HG03378 (cell line): ENCODE measurements at regions not wholly inside any gene's neighbourhood (a gene's known extent, or its start where the extent isn't known, plus 50 kb on each side); places are given as distances from the start of the nearest gene placed in this dataset.

Source experiments
- ATAC-seq: cut with Tn5 transposase; IDR thresholded peaks from one replicate; pipeline ENCODE4 v1.9.1; 2021; ENCODE audit warnings: mild to moderate bottlenecking, moderate library complexity; ENCODE audit not compliant: unreplicated experiment

GRCh38 chr9:29701971-29702370 lies 2128.7 kb upstream of the C9orf72 start:
- ATAC-seq, result no peak

GRCh38 chr9:29714860-29715259 lies 2141.6 kb upstream of the C9orf72 start:
- ATAC-seq, result no peak

GRCh38 chr9:29717631-29718030 lies 2144.3 kb upstream of the C9orf72 start:
- ATAC-seq, result no peak

- no peak for ATAC-seq
Observed at GRCh38 chr9:29730163-29730562, 2156.9 kb upstream of the C9orf72 start.

GRCh38 chr9:29740518-29740917 lies 2167.2 kb upstream of the C9orf72 start:
- ATAC-seq, result no peak

GRCh38 chr9:29741169-29741568 lies 2167.9 kb upstream of the C9orf72 start:
- ATAC-seq, result no peak

- no peak for ATAC-seq
Observed at GRCh38 chr9:29750062-29750461, 2176.8 kb upstream of the C9orf72 start.

- no peak for ATAC-seq
Observed at GRCh38 chr9:29751226-29751625, 2177.9 kb upstream of the C9orf72 start.

GRCh38 chr9:29753638-29754037 lies 2180.4 kb upstream of the C9orf72 start:
- no peak for ATAC-seq

GRCh38 chr9:29769019-29769418 lies 2195.7 kb upstream of the C9orf72 start:
- ATAC-seq, result no peak

GRCh38 chr9:29773676-29774075 lies 2200.4 kb upstream of the C9orf72 start:
- ATAC-seq, result no peak

- no peak for ATAC-seq
Observed at GRCh38 chr9:29775491-29775890, 2202.2 kb upstream of the C9orf72 start.

GRCh38 chr9:29778281-29778849 lies 2205.1 kb upstream of the C9orf72 start:
- ATAC-seq, result no peak

- no peak for ATAC-seq
Observed at GRCh38 chr9:29793970-29794369, 2220.7 kb upstream of the C9orf72 start.

GRCh38 chr9:29796291-29796952 lies 2223.1 kb upstream of the C9orf72 start:
- ATAC-seq, result peak; percentile 84

GRCh38 chr9:29798599-29798998 lies 2225.3 kb upstream of the C9orf72 start:
- ATAC-seq, result no peak

- ATAC-seq, result no peak
Observed at GRCh38 chr9:29799227-29799626, 2225.9 kb upstream of the C9orf72 start.

GRCh38 chr9:29800821-29801220 lies 2227.5 kb upstream of the C9orf72 start:
- no peak for ATAC-seq

GRCh38 chr9:29802454-29802853 lies 2229.2 kb upstream of the C9orf72 start:
- ATAC-seq, result no peak

- no peak for ATAC-seq
Observed at GRCh38 chr9:29806937-29807618, 2233.8 kb upstream of the C9orf72 start.

- ATAC-seq, result no peak
Observed at GRCh38 chr9:29816954-29817703, 2243.8 kb upstream of the C9orf72 start.

- no peak for ATAC-seq
Observed at GRCh38 chr9:29822458-29822857, 2249.2 kb upstream of the C9orf72 start.
